K562 (cell line): ENCODE measurements at regions not wholly inside any gene's neighbourhood (a gene's known extent, or its start where the extent isn't known, plus 50 kb on each side); places are given as distances from the start of the nearest gene placed in this dataset.

Experiments
- ARHGAP35 ChIP-seq: fragments of 450-650 bp; IDR thresholded peaks from 2 replicates; pipeline ENCODE4 v1.6.1; 2018; ENCODE audit not compliant: partially characterized antibody
- BRD9 ChIP-seq: fragments of 450-650 bp; IDR thresholded peaks from 2 replicates; pipeline ENCODE4 v1.6.1; 2018; ENCODE audit warnings: low read depth; ENCODE audit not compliant: partially characterized antibody
- DNMT1 ChIP-seq: fragments of 450-650 bp; IDR thresholded peaks from 2 replicates; pipeline ENCODE4 v1.6.1; 2016; ENCODE audit warnings: antibody characterized with exemption, mild to moderate bottlenecking
- E2F4 ChIP-seq: sonication (generic); formaldehyde crosslinking; IDR thresholded peaks from 2 replicates; pipeline ENCODE4 v1.8.0; 2022; ENCODE audit warnings: mild to moderate bottlenecking, low read depth, missing genetic modification reagents
- FOXK2 ChIP-seq, 2 experiments: fragments of 450-650 bp; IDR thresholded peaks in 1 of 2; conservative IDR thresholded peaks in 1 of 2; 2 replicates each; pipeline ENCODE4 v1.6.1; 2016; ENCODE audit warnings: low read depth in 2 of 2, mild to moderate bottlenecking in 1 of 2
- JUND ChIP-seq, 2 experiments: IDR thresholded peaks; 2 replicates in 1 of 2; 3 replicates in 1 of 2; pipeline ENCODE4 v1.6.1; 2011; ENCODE audit warnings: borderline replicate concordance in 2 of 2, low read depth in 2 of 2, low read length in 2 of 2, improper control_type of control experiment in 1 of 2, missing biosample characterization in 1 of 2, missing genetic modification characterization in 1 of 2, missing genetic modification reagents in 1 of 2
- KLF13 ChIP-seq: fragments of 450-650 bp; IDR thresholded peaks from 2 replicates; pipeline ENCODE4 v1.6.1; 2016; ENCODE audit warnings: missing genetic modification characterization, low read depth, mild to moderate bottlenecking, missing compliant biosample characterization, moderate library complexity, borderline replicate concordance
- MYNN ChIP-seq, 2 experiments: sonication (generic); formaldehyde crosslinking in 1 of 2; IDR thresholded peaks; 2 replicates each; pipeline versions ENCODE4 v1.5.0 to v1.6.1; 2016 to 2020; ENCODE audit warnings: antibody characterized with exemption in 1 of 2, missing genetic modification reagents in 1 of 2
- NR1H2 ChIP-seq: sonication (generic); formaldehyde crosslinking; IDR thresholded peaks from 2 replicates; pipeline ENCODE4 v1.4.0; 2020; ENCODE audit warnings: mild to moderate bottlenecking, missing genetic modification reagents
- POLR2A ChIP-seq: fragments of 450-650 bp; conservative IDR thresholded peaks from 2 replicates; pipeline ENCODE4 v1.6.1; 2016
- POLR2AphosphoS5 ChIP-seq: IDR thresholded peaks from 2 replicates; pipeline ENCODE4 v1.6.1; 2011; ENCODE audit warnings: mild to moderate bottlenecking, low read depth, low read length, moderate library complexity; ENCODE audit not compliant: control insufficient read depth, insufficient read depth
- SP1 ChIP-seq: sonication (generic); formaldehyde crosslinking; IDR thresholded peaks from 2 replicates; pipeline ENCODE4 v1.8.1; 2022; ENCODE audit warnings: mild to moderate bottlenecking, missing genetic modification reagents
- STAT5B ChIP-seq: fragments of 250-450 bp; sonication (Bioruptor Pico); IDR thresholded peaks from 2 replicates; pipeline ENCODE4 v1.8.0; 2021; ENCODE audit warnings: mild to moderate bottlenecking, inconsistent platforms

GRCh38 chr9:26131886-26132285 is 453.6 kb upstream of the TUSC1 start:
- TF ChIP-seq STAT5B (CRISPR knock-in tag) (no peak), JUND (IDR thresholded peaks at IDR 0.05; ENCODE audit: borderline replicate concordance, low read depth, low read length) (no peak), JUND (tag; IDR thresholded peaks at IDR 0.05; ENCODE audit: borderline replicate concordance, low read depth, low read length) (no peak), E2F4 (CRISPR knock-in tag) (no peak), POLR2AphosphoS5 (no peak), NR1H2 (no peak), KLF13 (tag) (no peak), ARHGAP35 (no peak), BRD9 (no peak), POLR2A (no peak), DNMT1 (no peak), MYNN (IDR thresholded peaks at IDR 0.05) (no peak), MYNN (CRISPR knock-in tag; IDR thresholded peaks at IDR 0.05) (no peak), FOXK2 (conservative IDR thresholded peaks at IDR 0.05 in 1 of 2, IDR thresholded peaks at IDR 0.05 in 1 of 2; ENCODE audit: low read depth in 2 of 2) (no peak), SP1 (CRISPR knock-in tag) (no peak)
